Suprapubic skin (tissue), 4 donors: ENCODE measurements at regions not wholly inside any gene's neighbourhood (a gene's known extent, or its start where the extent isn't known, plus 50 kb on each side); places are given as distances from the start of the nearest gene placed in this dataset.

ENCODE experiments used
- CTCF ChIP-seq, 2 donors: fragments of 200-600 bp in 1 of 2; fragments of 450-650 bp in 1 of 2; sonication (generic) in 1 of 2; IDR thresholded peaks; one replicate each; pipeline ENCODE4 v1.5.1; 2016 to 2019; ENCODE audit warnings: antibody characterized with exemption in 2 of 2, mild to moderate bottlenecking in 1 of 2, moderate library complexity in 1 of 2
- EP300 ChIP-seq: sonication (generic); formaldehyde crosslinking; IDR thresholded peaks from one replicate; pipeline ENCODE4 v1.6.1; 2017; ENCODE audit warnings: antibody characterized with exemption
- POLR2A ChIP-seq, 2 donors: fragments of 450-650 bp; IDR thresholded peaks; one replicate each; pipeline ENCODE4 v1.6.1; 2017; ENCODE audit warnings: antibody characterized with exemption in 2 of 2, mild to moderate bottlenecking in 2 of 2, moderate library complexity in 2 of 2
- POLR2AphosphoS5 ChIP-seq, 3 donors: sonication (generic); formaldehyde crosslinking; IDR thresholded peaks; one replicate each; pipeline ENCODE4 v1.6.1; 2017; ENCODE audit warnings: antibody characterized with exemption in 3 of 3

- TF ChIP-seq POLR2AphosphoS5 (IDR thresholded peaks at IDR 0.05) (no peak), CTCF (IDR thresholded peaks at IDR 0.05) (no peak), POLR2A (IDR thresholded peaks at IDR 0.05) (no peak), EP300 (no peak)
These were observed 586.3 kb upstream of the SALL3 start for GRCh38 chr18:78393086-78393862.
